Fibroblast of villous mesenchyme (primary cell): ENCODE measurements at regions not wholly inside any gene's neighbourhood (a gene's known extent, or its start where the extent isn't known, plus 50 kb on each side); places are given as distances from the start of the nearest gene placed in this dataset.

Experiments used
- DNase-seq: peaks from one replicate; pipeline ENCODE4 v3.0.0-alpha.2; 2010; ENCODE audit warnings: low read depth
- H3K4me3 ChIP-seq: 2 replicates; pipeline ENCODE4 v1.5.1; 2011; ENCODE audit warnings: low read depth, mild to moderate bottlenecking, low read length
- CTCF ChIP-seq: IDR thresholded peaks from 2 replicates; pipeline ENCODE4 v1.5.1; 2012; ENCODE audit warnings: low read depth, mild to moderate bottlenecking, low read length; ENCODE audit not compliant: insufficient read depth

GRCh38 chr20:10992731-10993130 lies 318.9 kb upstream of the JAG1 start:
- TF ChIP-seq CTCF = no peak
- DNase-seq = peak; percentile 38
- H3K4me3 ChIP-seq = no peak overlapping the region

DNA sequence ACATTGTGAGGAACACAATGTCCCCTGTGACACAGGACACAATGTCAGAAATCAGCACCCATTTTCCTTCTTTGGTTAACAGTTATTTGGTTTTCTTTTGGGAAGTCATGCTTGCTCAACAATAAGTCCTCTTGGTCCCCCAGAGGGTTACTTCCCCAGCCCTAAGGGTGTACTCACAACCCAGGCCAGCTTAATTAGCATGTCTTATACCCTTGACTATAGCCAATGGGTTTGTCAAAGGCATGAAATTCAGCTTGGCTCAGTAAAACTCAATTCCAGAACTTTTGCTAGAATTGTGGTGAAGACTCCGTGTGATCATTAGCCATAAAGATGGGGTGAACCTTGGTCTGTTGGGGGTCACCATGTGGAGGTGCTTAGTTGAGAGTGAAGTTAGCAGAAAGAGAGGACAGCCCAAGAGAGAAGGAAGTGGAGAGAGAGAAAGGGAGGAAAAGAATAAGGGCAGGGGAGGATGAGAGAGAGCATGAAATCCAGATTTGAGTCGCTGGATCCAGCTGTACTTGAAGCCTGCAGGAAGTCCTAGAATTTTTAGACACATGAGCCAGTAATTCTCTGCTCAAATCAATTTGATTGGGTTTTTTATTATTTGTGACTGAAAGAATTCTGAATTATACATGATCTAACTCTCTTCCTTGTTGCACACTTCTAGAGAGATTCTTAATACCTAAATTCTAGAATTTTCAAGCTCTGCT lies 321.3 kb upstream of the JAG1 start:
- TF ChIP-seq CTCF = no peak
- no peak for DNase-seq
- no peak overlapping the region for H3K4me3 ChIP-seq

GRCh38 chr20:10998476-10998875 lies 324.7 kb upstream of the JAG1 start:
- TF ChIP-seq CTCF = no peak
- no peak for DNase-seq
- H3K4me3 ChIP-seq = no peak overlapping the region

- DNase-seq = no peak
- TF ChIP-seq CTCF = no peak
- no peak overlapping the region for H3K4me3 ChIP-seq
These were observed 326.6 kb upstream of the JAG1 start for GRCh38 chr20:11000416-11000815.

DNA sequence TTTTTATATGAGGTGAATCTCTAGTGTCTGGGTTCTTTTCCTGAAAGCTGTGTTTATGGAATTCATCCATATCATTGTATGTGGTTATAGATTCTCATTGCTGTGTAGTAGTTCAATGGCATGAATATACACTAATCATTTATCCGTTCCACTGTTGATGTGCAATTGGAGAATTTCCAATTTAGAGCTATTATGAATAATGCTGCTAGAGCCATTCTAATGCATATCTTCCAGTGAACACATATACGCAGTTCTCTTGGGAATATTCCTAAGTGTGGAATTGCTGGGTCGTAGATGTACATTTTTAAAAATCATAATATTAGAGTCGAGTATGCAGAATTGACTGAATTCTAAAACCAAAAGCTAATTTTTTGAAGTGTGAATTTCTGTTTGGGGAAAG lies 327.5 kb upstream of the JAG1 start:
- H3K4me3 ChIP-seq = no peak overlapping the region
- no peak for DNase-seq
- no peak for TF ChIP-seq CTCF

DNA sequence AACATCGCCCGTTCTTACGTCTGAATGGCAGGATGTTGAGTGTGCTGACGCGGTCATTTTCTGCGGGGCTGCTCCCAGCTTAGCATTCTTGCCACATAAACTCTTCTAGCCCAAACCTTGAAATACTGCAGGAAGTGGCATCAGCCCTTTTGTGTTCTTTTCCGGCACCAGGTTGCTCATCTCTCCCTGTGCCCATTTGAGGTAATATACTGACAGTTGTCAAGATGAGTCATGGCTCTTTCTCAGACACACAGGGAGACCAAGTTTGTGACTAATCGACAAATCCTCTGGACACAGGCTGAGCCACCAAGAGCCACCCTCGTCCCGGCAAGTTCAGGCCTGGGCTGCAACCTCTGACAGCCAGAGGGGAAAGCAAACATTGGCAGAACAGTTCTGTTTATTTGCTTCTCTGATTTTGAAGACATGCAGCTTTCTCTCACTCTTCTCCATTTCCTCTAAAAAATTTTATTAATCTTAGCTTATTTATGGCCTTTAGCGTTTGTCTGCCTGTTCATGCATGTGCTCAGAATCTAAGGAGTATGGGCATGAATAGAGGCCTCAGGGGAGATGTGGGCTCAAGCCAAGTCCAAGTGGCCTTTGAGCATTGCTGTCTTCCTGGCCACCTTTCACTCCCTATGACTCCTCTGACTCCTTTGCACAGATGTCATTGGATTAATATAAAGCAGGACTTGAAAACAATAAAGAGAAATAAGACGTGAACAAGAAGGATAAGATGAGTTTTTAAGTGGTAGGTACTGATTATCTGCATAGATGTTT lies 328.2 kb upstream of the JAG1 start:
- H3K4me3 ChIP-seq = no peak overlapping the region
- TF ChIP-seq CTCF = no peak
- DNase-seq = peak; percentile 22
